SU-DHL-6 (cell line): ENCODE measurements at regions not wholly inside any gene's neighbourhood (a gene's known extent, or its start where the extent isn't known, plus 50 kb on each side); places are given as distances from the start of the nearest gene placed in this dataset.

Experiments
- H2AFZ ChIP-seq: fragments of 200-600 bp; sonication (generic); 2 replicates; pipeline ENCODE4 v1.6.1; 2014; ENCODE audit warnings: low read depth, mild to moderate bottlenecking, moderate library complexity, mixed read lengths, antibody characterized with exemption, low read length; ENCODE audit not compliant: severe bottlenecking
- H3F3A ChIP-seq: fragments of 200-600 bp; shearing (Covaris generic); 2 replicates; pipeline ENCODE4 v1.6.0; 2016; ENCODE audit warnings: antibody characterized with exemption, mild to moderate bottlenecking; ENCODE audit not compliant: insufficient read depth
- H3K27ac ChIP-seq: fragments of 200-600 bp; sonication (generic); 2 replicates; pipeline ENCODE4 v1.5.1; 2016; ENCODE audit warnings: low read depth, mild to moderate bottlenecking, low read length, moderate library complexity, mixed read lengths
- H3K27me3 ChIP-seq: fragments of 200-600 bp; sonication (generic), shearing (Covaris generic); 2 replicates; pipeline ENCODE4 v1.6.0; 2014; ENCODE audit warnings: mild to moderate bottlenecking, low read length
- H3K36me3 ChIP-seq: fragments of 200-600 bp; sonication (generic); 2 replicates; pipeline ENCODE4 v1.6.1; 2014; ENCODE audit warnings: mild to moderate bottlenecking, low read length, mixed read lengths
- H3K4me2 ChIP-seq: fragments of 300-600, 200-600 bp; shearing (Covaris generic), sonication (generic); 2 replicates; pipeline ENCODE4 v1.6.0; 2014; ENCODE audit warnings: low read length, low read depth, mild to moderate bottlenecking; ENCODE audit not compliant: poor library complexity, severe bottlenecking
- H3K4me3 ChIP-seq: fragments of 200-600 bp; sonication (generic); 2 replicates; pipeline ENCODE4 v1.5.1; 2014; ENCODE audit warnings: antibody characterized with exemption, low read length, mild to moderate bottlenecking, mixed read lengths; ENCODE audit not compliant: insufficient read depth, poor library complexity, severe bottlenecking
- H3K79me2 ChIP-seq: fragments of 200-600 bp; sonication (generic); 2 replicates; pipeline ENCODE4 v1.6.1; 2014; ENCODE audit warnings: mild to moderate bottlenecking, low read length, moderate library complexity; ENCODE audit not compliant: insufficient read depth
- H3K9ac ChIP-seq: fragments of 200-600 bp; sonication (generic); 2 replicates; pipeline ENCODE4 v1.7.0; 2014; ENCODE audit warnings: mild to moderate bottlenecking, low read length
- H3K9me2 ChIP-seq: fragments of 200-600 bp; sonication (generic); replicated peaks from 2 replicates; pipeline ENCODE4 v1.6.1; 2014; ENCODE audit warnings: low read length; ENCODE audit not compliant: insufficient read depth
- H3K9me3 ChIP-seq: fragments of 200-600 bp; sonication (generic); 2 replicates; pipeline ENCODE4 v1.6.1; 2014; ENCODE audit warnings: low read length, mixed read lengths; ENCODE audit not compliant: insufficient read depth
- H4K20me1 ChIP-seq: fragments of 200-600 bp; sonication (generic); 2 replicates; pipeline ENCODE4 v1.6.1; 2014; ENCODE audit warnings: low read depth, mild to moderate bottlenecking, antibody characterized with exemption, low read length, moderate library complexity, mixed read lengths
- CTCF ChIP-seq: fragments of 200-600 bp; sonication (generic); IDR thresholded peaks from one replicate; pipeline ENCODE4 v1.5.1; 2017; ENCODE audit warnings: antibody characterized with exemption, mild to moderate bottlenecking, low read length, moderate library complexity; ENCODE audit not compliant: insufficient read depth, poor library complexity, severe bottlenecking
- EZH2phosphoT487 ChIP-seq: fragments of 200-600 bp; sonication (generic), shearing (Covaris generic); conservative IDR thresholded peaks from 2 replicates; pipeline ENCODE4 v1.6.1; 2018; ENCODE audit warnings: mild to moderate bottlenecking, antibody characterized with exemption, low read length, moderate library complexity, mixed read lengths

GRCh38 chr3:166669781-166670180, 710.3 kb downstream of the ZBBX start:
- Histone ChIP-seq H3K4me2 (no peak overlapping the region), H3K79me2 (no peaks in the 10 kb centered on the region), H4K20me1 (no peaks in the 10 kb centered on the region), H3K36me3 (no peaks in the 10 kb centered on the region), H3K27ac (no peak overlapping the region), H3K27me3 (no peaks in the 10 kb centered on the region), H3K9me2 (no peaks in the 10 kb centered on the region), H2AFZ (no peak overlapping the region), H3K9me3 (0 out of 2 replicates have a peak, but pooled peaks cover 4% of the 10 kb centered on the region), H3K4me3 (no peak overlapping the region), H3F3A (no peaks in the 10 kb centered on the region), H3K9ac (no peak overlapping the region)
- TF ChIP-seq EZH2phosphoT487 (no peak), CTCF (no peak)

GRCh38 chr3:166663194-166663593, 716.9 kb downstream of the ZBBX start:
- no peaks in the 10 kb centered on the region for H3K27me3 ChIP-seq
- H3K4me2 ChIP-seq = no peak overlapping the region
- TF ChIP-seq EZH2phosphoT487 (no peak), CTCF (no peak)
- H4K20me1 ChIP-seq = no peaks in the 10 kb centered on the region
- 0 out of 2 replicates have a peak, but pooled peaks cover 4% of the 10 kb centered on the region for H3K36me3 ChIP-seq
- H3K9me2 ChIP-seq = no peaks in the 10 kb centered on the region
- H3K79me2 ChIP-seq = no peaks in the 10 kb centered on the region
- peak overlapping the region; percentile 24 for H2AFZ ChIP-seq
- no peak overlapping the region for H3K9ac ChIP-seq
- H3K27ac ChIP-seq = no peak overlapping the region
- H3K9me3 ChIP-seq = 0 out of 2 replicates have a peak, but pooled peaks cover 18% of the 10 kb centered on the region
- H3F3A ChIP-seq = peaks cover 11% of the 10 kb centered on the region; the same call in 1 of the 2 replicates
- no peak overlapping the region for H3K4me3 ChIP-seq

GRCh38 chr3:166661621-166662020, 718.5 kb downstream of the ZBBX start:
- Histone ChIP-seq H3K4me2 (peak overlapping the region; percentile 40), H3K79me2 (no peaks in the 10 kb centered on the region), H3K36me3 (0 out of 2 replicates have a peak, but pooled peaks cover 4% of the 10 kb centered on the region), H3K4me3 (peak overlapping the region; percentile 23), H3K27ac (peak overlapping the region; percentile 77), H3K9me2 (no peaks in the 10 kb centered on the region), H2AFZ (peak overlapping the region; percentile 17), H3K27me3 (no peaks in the 10 kb centered on the region), H3K9me3 (0 out of 2 replicates have a peak, but pooled peaks cover 16% of the 10 kb centered on the region), H3F3A (peaks cover 11% of the 10 kb centered on the region; the same call in 1 of the 2 replicates), H4K20me1 (no peaks in the 10 kb centered on the region), H3K9ac (no peak overlapping the region)
- TF ChIP-seq EZH2phosphoT487 (no peak), CTCF (no peak)

GRCh38 chr3:166660962-166661361, 719.1 kb downstream of the ZBBX start:
- Histone ChIP-seq H3K27me3 (no peaks in the 10 kb centered on the region), H3K4me3 (no peak overlapping the region), H3K36me3 (0 out of 2 replicates have a peak, but pooled peaks cover 4% of the 10 kb centered on the region), H4K20me1 (no peaks in the 10 kb centered on the region), H3K79me2 (no peaks in the 10 kb centered on the region), H3F3A (peaks cover 11% of the 10 kb centered on the region; the same call in 1 of the 2 replicates), H3K9me3 (peaks cover 17% of the 10 kb centered on the region; the same call in 1 of the 2 replicates), H3K4me2 (peak overlapping the region; percentile 40), H2AFZ (no peak overlapping the region), H3K9me2 (no peaks in the 10 kb centered on the region), H3K9ac (no peak overlapping the region), H3K27ac (peak overlapping the region; percentile 77)
- no peak for TF ChIP-seq CTCF
- no peak for TF ChIP-seq EZH2phosphoT487
